GM12891 (cell line): ENCODE measurements at regions not wholly inside any gene's neighbourhood (a gene's known extent, or its start where the extent isn't known, plus 50 kb on each side); places are given as distances from the start of the nearest gene placed in this dataset.

ENCODE experiments used
- POLR2A ChIP-seq: IDR thresholded peaks from 2 replicates; pipeline ENCODE4 v1.6.1; 2011; ENCODE audit warnings: low read depth, low read length, control low read depth
- POLR2AphosphoS5 ChIP-seq: IDR thresholded peaks from 2 replicates; pipeline ENCODE4 v1.6.1; 2011; ENCODE audit warnings: low read depth, low read length, control low read depth
- TAF1 ChIP-seq: IDR thresholded peaks from 2 replicates; pipeline ENCODE4 v1.6.1; 2011; ENCODE audit warnings: low read depth, low read length, control low read depth

DNA sequence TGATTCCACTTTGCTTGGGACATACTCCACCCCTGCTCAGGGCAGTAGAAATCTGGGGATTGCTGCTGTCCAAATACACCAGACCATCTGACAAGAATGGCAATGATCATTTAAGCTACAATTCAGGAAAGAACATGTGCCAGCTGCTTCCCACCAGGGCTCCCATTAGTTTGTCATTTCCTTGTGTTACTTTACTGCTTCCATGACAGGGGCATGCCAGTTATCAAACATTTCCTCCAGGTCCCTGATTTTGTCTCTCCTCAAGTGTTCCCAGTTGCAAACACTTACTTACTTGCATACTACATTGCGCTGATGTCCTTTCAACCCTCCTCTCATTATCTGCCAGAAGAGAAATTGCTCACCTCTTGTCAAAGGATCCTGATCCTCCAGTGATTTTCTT, 474.5 kb upstream of the DCC start:
- TF ChIP-seq POLR2A: no peak
- TF ChIP-seq TAF1: no peak
- TF ChIP-seq POLR2AphosphoS5: no peak
